ENCODE measurements at regions not wholly inside any gene's neighbourhood (a gene's known extent, or its start where the extent isn't known, plus 50 kb on each side); places are given as distances from the start of the nearest gene placed in this dataset.

DNA sequence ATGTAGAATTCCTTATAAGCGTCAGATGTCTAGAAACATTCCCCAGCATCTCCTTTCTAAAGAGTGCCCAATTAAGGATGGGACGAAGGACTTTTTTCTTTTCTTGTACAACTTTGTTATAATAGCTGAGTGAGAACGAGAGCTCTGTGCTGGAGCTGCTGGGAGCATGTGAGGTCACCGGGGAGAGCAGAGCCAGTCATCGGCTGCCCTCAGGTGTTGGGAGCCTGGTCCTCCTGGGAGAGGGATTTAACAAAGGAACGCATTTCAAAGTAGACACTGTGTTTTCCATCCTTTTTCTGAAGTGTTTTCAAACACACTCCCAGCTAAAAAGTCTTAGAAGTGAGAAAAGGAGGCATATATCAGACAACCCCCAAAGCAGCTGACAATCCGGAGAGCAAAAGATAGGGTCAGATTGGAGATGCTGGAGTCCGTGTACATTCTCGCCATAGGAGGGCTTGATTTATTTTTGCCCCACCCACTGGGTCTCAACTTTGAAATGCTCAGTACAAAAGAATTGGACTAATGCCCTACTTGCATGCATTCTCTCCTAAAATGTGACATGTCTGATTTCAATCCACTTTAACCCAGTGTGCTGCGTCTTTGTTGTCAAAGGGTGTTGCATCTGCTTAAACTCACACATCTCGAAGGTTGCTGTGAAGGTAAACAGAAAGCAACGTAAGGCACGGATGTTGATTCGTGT lies 50.8 kb upstream of the PIWIL1 start:
- no peak overlapping the region for H3K56ac ChIP-seq (ENCODE audit: insufficient read length, low read depth, low read length)
- no peak overlapping the region for H3K4ac ChIP-seq (ENCODE audit: low read depth, low read length)
- H3K23me2 ChIP-seq (ENCODE audit: insufficient read length, low read depth, low read length, poor library complexity, severe bottlenecking) = no peaks in the 10 kb centered on the region
- Mint-ChIP-seq H3K4me3 (no peak overlapping the region), H3K4me1 (no peaks in the 10 kb centered on the region), H3K27ac (no peak overlapping the region), H3K27me3 (ENCODE audit: low read depth) (peaks cover 68% of the 10 kb centered on the region), H3K9me3 (peaks cover 30 to 35% of the 10 kb centered on the region in 2 experiments), H3K36me3 (ENCODE audit: insufficient read depth in 1 of 3, low read depth in 3 of 3) (peaks cover 5 to 11% (median 11%) of the 10 kb centered on the region in 3 experiments)
- no peak overlapping the region for H3K27ac ChIP-seq (ENCODE audit: insufficient read length, low read depth, low read length)
- H4K5ac ChIP-seq (ENCODE audit: insufficient read length, low read depth, low read length) = no peak overlapping the region
- no peak overlapping the region for H2BK120ac ChIP-seq (ENCODE audit: low read depth, low read length, poor library complexity, severe bottlenecking)
- H3K18ac ChIP-seq (ENCODE audit: insufficient read length, low read depth, low read length) = no peak overlapping the region
- H4K8ac ChIP-seq (replicated peaks; ENCODE audit: insufficient read length, low read depth, low read length) = no peak overlapping the region
- H2BK12ac ChIP-seq (ENCODE audit: insufficient read length, low read depth, low read length) = no peak overlapping the region
- no peaks in the 10 kb centered on the region for H3K27me3 ChIP-seq (ENCODE audit: insufficient read depth, low read length)
- H2BK20ac ChIP-seq (ENCODE audit: low read depth, low read length, poor library complexity, severe bottlenecking) = no peak overlapping the region
- WGBS (ENCODE audit: extremely low coverage, insufficient read length, low lambda C conversion rate) = no CpG with 5 or more reads among the region's 14 CpGs
- no peak for DNase-seq
- H2AK5ac ChIP-seq (ENCODE audit: insufficient read length, low read length) = no peak overlapping the region
- H3K79me2 ChIP-seq (ENCODE audit: insufficient read depth, low read length) = no peaks in the 10 kb centered on the region
- no peak overlapping the region for H2BK15ac ChIP-seq (ENCODE audit: low read depth, low read length)
- TF ChIP-seq, protein P1, sequence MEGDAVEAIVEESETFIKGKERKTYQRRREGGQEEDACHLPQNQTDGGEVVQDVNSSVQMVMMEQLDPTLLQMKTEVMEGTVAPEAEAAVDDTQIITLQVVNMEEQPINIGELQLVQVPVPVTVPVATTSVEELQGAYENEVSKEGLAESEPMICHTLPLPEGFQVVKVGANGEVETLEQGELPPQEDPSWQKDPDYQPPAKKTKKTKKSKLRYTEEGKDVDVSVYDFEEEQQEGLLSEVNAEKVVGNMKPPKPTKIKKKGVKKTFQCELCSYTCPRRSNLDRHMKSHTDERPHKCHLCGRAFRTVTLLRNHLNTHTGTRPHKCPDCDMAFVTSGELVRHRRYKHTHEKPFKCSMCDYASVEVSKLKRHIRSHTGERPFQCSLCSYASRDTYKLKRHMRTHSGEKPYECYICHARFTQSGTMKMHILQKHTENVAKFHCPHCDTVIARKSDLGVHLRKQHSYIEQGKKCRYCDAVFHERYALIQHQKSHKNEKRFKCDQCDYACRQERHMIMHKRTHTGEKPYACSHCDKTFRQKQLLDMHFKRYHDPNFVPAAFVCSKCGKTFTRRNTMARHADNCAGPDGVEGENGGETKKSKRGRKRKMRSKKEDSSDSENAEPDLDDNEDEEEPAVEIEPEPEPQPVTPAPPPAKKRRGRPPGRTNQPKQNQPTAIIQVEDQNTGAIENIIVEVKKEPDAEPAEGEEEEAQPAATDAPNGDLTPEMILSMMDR (conservative IDR thresholded peaks at IDR 0.05) = no peak
- no peak overlapping the region for H2BK5ac ChIP-seq (ENCODE audit: insufficient read length, low read length)
- H4K20me1 ChIP-seq (ENCODE audit: control insufficient read depth, insufficient read depth, insufficient read length) = peaks cover 3% of the 10 kb centered on the region
- H4K91ac ChIP-seq (ENCODE audit: insufficient read length, low read depth, low read length) = no peak overlapping the region
- H3T11ph ChIP-seq (ENCODE audit: low read length) = no peak overlapping the region
- no peak overlapping the region for H2AFZ ChIP-seq (ENCODE audit: low read length)
- no peak overlapping the region for H3K4me2 ChIP-seq (ENCODE audit: insufficient read depth, insufficient read length, low read length)
- H3K79me1 ChIP-seq (ENCODE audit: insufficient read depth, low read depth, low read length, poor library complexity, severe bottlenecking) = no peaks in the 10 kb centered on the region
- no peak overlapping the region for H3K14ac ChIP-seq (ENCODE audit: insufficient read depth, low read length)
- no peak overlapping the region for H3K23ac ChIP-seq (ENCODE audit: insufficient read length, low read depth, low read length)
- H3K4me1 ChIP-seq (ENCODE audit: insufficient read depth, low read length) = no peaks in the 10 kb centered on the region
- H3K9me3 ChIP-seq (ENCODE audit: control insufficient read depth, low read depth, low read length) = peaks cover 2% of the 10 kb centered on the region
- no peak overlapping the region for H3K9ac ChIP-seq (ENCODE audit: extremely low read depth, insufficient read length, low read length)

All from H9 (cell line).